Tibial nerve (tissue), 4 donors: ENCODE measurements at regions not wholly inside any gene's neighbourhood (a gene's known extent, or its start where the extent isn't known, plus 50 kb on each side); places are given as distances from the start of the nearest gene placed in this dataset.

Experiments
- DNase-seq, 2 donors: peaks; one replicate each; pipeline ENCODE4 v3.0.0-alpha.2; 2019; ENCODE audit warnings: low spot score in 2 of 2
- H3K27ac ChIP-seq, 4 donors: fragments of 200-600 bp; sonication (generic) in 3 of 4; one replicate each; pipeline ENCODE4 v1.5.1; 2017 to 2019; ENCODE audit warnings: mild to moderate bottlenecking in 1 of 4
- H3K27me3 ChIP-seq, 2 donors: fragments of 200-600 bp; sonication (generic) in 1 of 2; one replicate each; pipeline versions ENCODE4 v1.5.1 to v1.6.0; 2017 to 2019
- H3K36me3 ChIP-seq, 3 donors: fragments of 200-600 bp; sonication (generic); one replicate each; pipeline ENCODE4 v1.5.1; 2018 to 2019
- H3K4me1 ChIP-seq, 4 donors: fragments of 200-600 bp; sonication (generic) in 3 of 4; one replicate each; pipeline ENCODE4 v1.5.1; 2017 to 2019
- H3K4me3 ChIP-seq, 4 donors: fragments of 200-600 bp; sonication (generic) in 3 of 4; one replicate each; pipeline ENCODE4 v1.5.1; 2017 to 2019; ENCODE audit warnings: mild to moderate bottlenecking in 1 of 4, moderate library complexity in 1 of 4
- H3K9me3 ChIP-seq, 4 donors: fragments of 200-600 bp; sonication (generic) in 3 of 4; one replicate each; pipeline ENCODE4 v1.5.1; 2017 to 2019
- CTCF ChIP-seq, 5 experiments: fragments of 200-600 bp in 3 of 5; fragments of 450-650 bp in 2 of 5; sonication (generic) in 3 of 5; IDR thresholded peaks; one replicate each; pipeline ENCODE4 v1.5.1; 2016 to 2019; ENCODE audit warnings: antibody characterized with exemption in 5 of 5, mild to moderate bottlenecking in 3 of 5, moderate library complexity in 2 of 5
- EP300 ChIP-seq, 2 donors: sonication (generic); formaldehyde crosslinking; IDR thresholded peaks; one replicate each; pipeline ENCODE4 v1.6.1; 2017; ENCODE audit warnings: antibody characterized with exemption in 2 of 2, mild to moderate bottlenecking in 1 of 2
- POLR2A ChIP-seq, 2 donors: fragments of 450-650 bp; IDR thresholded peaks; one replicate each; pipeline ENCODE4 v1.6.1; 2017; ENCODE audit warnings: antibody characterized with exemption in 2 of 2, mild to moderate bottlenecking in 2 of 2, moderate library complexity in 2 of 2
- WGBS, 2 donors: methylation state at CpG; one replicate each; pipeline ENCODE4 v1.1.5; 2018; 5-methylcytosine and 5-hydroxymethylcytosine counted together

- TF ChIP-seq EP300 (IDR thresholded peaks at IDR 0.05) (no peak), POLR2A (IDR thresholded peaks at IDR 0.05) (no peak), CTCF (IDR thresholded peaks at IDR 0.05) (no peak)
- H3K4me3 ChIP-seq: no peak overlapping the region
- WGBS, 2 donors: 60 to 79% methylated on average over 4 of the region's 4 CpGs
- no peaks in the 10 kb centered on the region for H3K9me3 ChIP-seq
- no peaks in the 10 kb centered on the region for H3K4me1 ChIP-seq
- no peak for DNase-seq
- no peaks in the 10 kb centered on the region for H3K36me3 ChIP-seq
- no peaks in the 10 kb centered on the region for H3K27me3 ChIP-seq
- no peak overlapping the region for H3K27ac ChIP-seq
Observed at GRCh38 chr4:125547836-125548235, 233.1 kb downstream of the FAT4 start.

- H3K4me1 ChIP-seq: no peaks in the 10 kb centered on the region
- WGBS, 2 donors: 64 to 74% methylated on average over 5 of the region's 5 CpGs
- no peak for DNase-seq
- no peak overlapping the region for H3K27ac ChIP-seq
- no peaks in the 10 kb centered on the region for H3K27me3 ChIP-seq
- no peaks in the 10 kb centered on the region for H3K9me3 ChIP-seq
- H3K36me3 ChIP-seq: no peaks in the 10 kb centered on the region
- TF ChIP-seq CTCF (IDR thresholded peaks at IDR 0.05) (no peak), EP300 (IDR thresholded peaks at IDR 0.05) (no peak), POLR2A (IDR thresholded peaks at IDR 0.05) (no peak)
- H3K4me3 ChIP-seq: no peak overlapping the region
Observed at GRCh38 chr4:125550769-125551168, 236.0 kb downstream of the FAT4 start.

GRCh38 chr4:125551466-125551865 lies 236.7 kb downstream of the FAT4 start:
- H3K27me3 ChIP-seq: no peaks in the 10 kb centered on the region
- H3K9me3 ChIP-seq: no peaks in the 10 kb centered on the region
- WGBS, 2 donors: 91 to 94% methylated on average over 2 of the region's 2 CpGs
- no peaks in the 10 kb centered on the region for H3K4me1 ChIP-seq
- TF ChIP-seq CTCF (IDR thresholded peaks at IDR 0.05) (no peak), POLR2A (IDR thresholded peaks at IDR 0.05) (no peak), EP300 (IDR thresholded peaks at IDR 0.05) (no peak)
- no peak overlapping the region for H3K27ac ChIP-seq
- H3K4me3 ChIP-seq: no peak overlapping the region
- no peaks in the 10 kb centered on the region for H3K36me3 ChIP-seq
- DNase-seq: no peak

GRCh38 chr4:125551967-125552366 lies 237.2 kb downstream of the FAT4 start:
- DNase-seq: no peak
- no peaks in the 10 kb centered on the region for H3K27me3 ChIP-seq
- H3K36me3 ChIP-seq: no peaks in the 10 kb centered on the region
- 96 to 98% methylated on average over 1 of the region's 1 CpG for WGBS, 2 donors
- TF ChIP-seq POLR2A (IDR thresholded peaks at IDR 0.05) (no peak), CTCF (IDR thresholded peaks at IDR 0.05) (no peak), EP300 (IDR thresholded peaks at IDR 0.05) (no peak)
- H3K9me3 ChIP-seq: peaks cover 0 to 4% (median 0%) of the 10 kb centered on the region in 4 donors
- H3K4me3 ChIP-seq: no peak overlapping the region
- no peaks in the 10 kb centered on the region for H3K4me1 ChIP-seq
- H3K27ac ChIP-seq: no peak overlapping the region

- Histone ChIP-seq H3K9me3 (peaks cover 0 to 3% (median 0%) of the 10 kb centered on the region in 4 donors), H3K27ac (no peak overlapping the region), H3K36me3 (no peaks in the 10 kb centered on the region), H3K27me3 (no peaks in the 10 kb centered on the region), H3K4me1 (no peaks in the 10 kb centered on the region), H3K4me3 (no peak overlapping the region)
- no peak for DNase-seq
- TF ChIP-seq POLR2A (IDR thresholded peaks at IDR 0.05) (no peak), EP300 (IDR thresholded peaks at IDR 0.05) (no peak), CTCF (IDR thresholded peaks at IDR 0.05) (no peak)
- WGBS, 2 donors: 65 to 76% methylated on average over 3 of the region's 3 CpGs
Observed at GRCh38 chr4:125572601-125573000, 257.8 kb downstream of the FAT4 start.
